NCI-H2196 (cell line): ENCODE measurements at regions not wholly inside any gene's neighbourhood (a gene's known extent, or its start where the extent isn't known, plus 50 kb on each side); places are given as distances from the start of the nearest gene placed in this dataset.

ENCODE experiments used
- DNase-seq: peaks from one replicate; lab custom pipeline; 2025; ENCODE audit not compliant: unreplicated experiment; lab: John Stamatoyannopoulos, UW

DNA sequence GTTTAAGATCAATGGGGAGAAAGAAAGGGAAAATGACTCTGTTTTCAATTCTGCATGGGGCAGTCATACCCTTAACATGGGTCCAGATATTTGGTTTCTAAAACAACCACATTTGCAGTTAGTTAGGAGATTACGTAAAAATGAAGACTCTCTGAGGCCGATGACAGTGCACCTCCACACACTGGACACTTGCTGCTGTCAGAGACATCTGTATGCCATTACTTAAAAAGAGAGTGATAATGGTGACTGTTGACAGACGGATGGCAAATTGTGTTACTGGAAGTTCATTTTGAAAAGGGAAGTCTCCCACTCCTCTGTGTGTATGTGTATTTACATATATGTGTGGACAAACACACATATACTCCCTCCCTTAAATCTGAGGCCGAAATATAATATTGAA, 304.5 kb upstream of the SEMA6D start:
- DNase-seq = no peak

GRCh38 chr15:47414207-47414606, 303.1 kb upstream of the SEMA6D start:
- no peak for DNase-seq

GRCh38 chr15:47415539-47415971, 301.8 kb upstream of the SEMA6D start:
- no peak for DNase-seq

DNA sequence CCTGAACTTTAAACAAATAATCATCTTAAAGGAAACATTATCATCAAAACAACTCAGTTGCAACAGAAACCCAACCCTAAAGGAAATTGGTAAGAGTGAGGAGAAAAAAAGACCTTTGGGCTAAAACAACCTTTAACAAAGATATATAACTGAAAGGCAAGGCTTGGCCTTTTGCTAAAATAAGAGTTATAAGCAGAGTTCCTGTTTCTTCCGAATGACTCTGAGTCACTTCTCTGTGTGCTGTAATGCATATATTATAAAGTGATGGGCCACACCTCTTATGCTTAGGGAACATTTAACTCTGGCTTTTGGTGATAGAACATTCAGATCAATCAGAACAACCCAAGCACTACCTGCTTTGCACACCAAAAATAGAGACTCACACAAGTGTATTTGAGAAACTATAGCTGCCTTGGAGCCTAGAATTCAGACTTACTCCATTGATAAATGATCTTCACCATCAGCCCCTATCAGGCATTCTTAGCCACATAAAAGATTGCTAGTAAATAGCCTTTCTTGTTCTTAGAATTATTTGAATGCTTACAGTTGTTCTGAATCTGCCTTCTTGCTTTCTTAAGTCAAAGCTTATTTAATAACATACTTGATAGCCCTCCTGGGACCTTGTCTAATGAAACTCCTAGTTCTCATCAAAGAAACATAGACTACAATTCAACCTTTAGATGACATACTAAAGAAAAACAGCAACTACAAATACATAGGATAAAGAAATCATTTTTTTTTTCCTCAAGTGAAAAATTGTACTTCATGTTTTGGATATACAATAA, 294.2 kb upstream of the SEMA6D start:
- DNase-seq = no peak

DNA sequence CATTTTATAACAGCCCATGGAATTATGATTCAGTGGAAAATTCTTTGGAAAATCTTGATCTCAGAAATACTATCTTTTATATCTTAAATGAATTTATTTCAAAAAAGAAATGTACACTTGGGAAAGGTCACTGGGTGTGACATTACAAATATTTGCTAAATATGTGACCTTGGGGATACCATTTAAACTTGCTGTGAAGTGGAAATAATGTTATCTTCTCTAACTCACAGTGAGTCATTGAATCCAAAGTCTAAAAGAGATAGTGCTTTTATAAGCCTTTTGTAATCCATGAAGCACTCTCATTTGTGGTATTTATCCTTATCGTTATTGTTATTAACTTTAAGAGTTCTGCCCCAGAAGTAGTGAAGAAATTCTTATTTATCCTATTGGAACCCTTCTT, 289.8 kb upstream of the SEMA6D start:
- no peak for DNase-seq

GRCh38 chr15:47429376-47429775, 287.9 kb upstream of the SEMA6D start:
- no peak for DNase-seq

- DNase-seq = no peak
Measured at GRCh38 chr15:47431501-47431900, 285.8 kb upstream of the SEMA6D start.

DNA sequence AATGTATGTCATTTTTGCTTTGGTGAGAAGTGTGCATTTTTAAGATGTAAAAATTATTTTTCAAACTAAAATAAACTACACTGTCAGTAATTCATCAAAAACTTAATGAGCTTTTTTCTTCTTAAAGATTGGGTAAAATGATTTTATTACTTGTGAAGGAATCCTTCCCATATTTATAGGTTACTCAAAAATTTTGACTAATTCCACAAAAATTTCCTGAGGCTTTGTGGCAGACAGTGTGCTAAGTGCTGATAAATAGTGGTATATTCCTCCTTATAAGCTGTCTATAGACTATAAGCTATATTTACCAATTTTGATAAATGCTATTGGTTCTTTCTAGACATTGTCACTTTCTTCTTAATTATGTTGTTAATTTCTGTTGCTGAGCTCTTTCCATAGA, 284.5 kb upstream of the SEMA6D start:
- DNase-seq = no peak

DNA sequence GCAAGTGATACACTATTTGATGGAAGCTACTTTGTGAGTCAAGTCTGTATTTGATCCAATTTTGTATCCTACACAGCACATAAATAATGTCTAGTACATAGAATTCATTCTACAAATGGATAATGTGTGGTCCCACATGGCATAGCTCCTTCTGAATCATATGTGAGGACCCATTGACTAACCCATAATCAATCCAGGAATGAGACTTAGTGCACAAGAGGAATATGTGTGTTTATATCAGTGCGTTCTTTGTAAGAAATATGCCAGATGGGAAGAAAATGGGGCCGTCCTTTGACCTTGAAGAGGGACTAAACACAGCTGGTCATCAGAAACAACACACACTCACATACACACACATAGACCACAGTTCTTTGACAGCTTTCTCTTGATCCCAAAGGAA, 282.7 kb upstream of the SEMA6D start:
- DNase-seq = no peak

- DNase-seq = no peak
Measured at GRCh38 chr15:47437491-47437890, 279.8 kb upstream of the SEMA6D start.

DNA sequence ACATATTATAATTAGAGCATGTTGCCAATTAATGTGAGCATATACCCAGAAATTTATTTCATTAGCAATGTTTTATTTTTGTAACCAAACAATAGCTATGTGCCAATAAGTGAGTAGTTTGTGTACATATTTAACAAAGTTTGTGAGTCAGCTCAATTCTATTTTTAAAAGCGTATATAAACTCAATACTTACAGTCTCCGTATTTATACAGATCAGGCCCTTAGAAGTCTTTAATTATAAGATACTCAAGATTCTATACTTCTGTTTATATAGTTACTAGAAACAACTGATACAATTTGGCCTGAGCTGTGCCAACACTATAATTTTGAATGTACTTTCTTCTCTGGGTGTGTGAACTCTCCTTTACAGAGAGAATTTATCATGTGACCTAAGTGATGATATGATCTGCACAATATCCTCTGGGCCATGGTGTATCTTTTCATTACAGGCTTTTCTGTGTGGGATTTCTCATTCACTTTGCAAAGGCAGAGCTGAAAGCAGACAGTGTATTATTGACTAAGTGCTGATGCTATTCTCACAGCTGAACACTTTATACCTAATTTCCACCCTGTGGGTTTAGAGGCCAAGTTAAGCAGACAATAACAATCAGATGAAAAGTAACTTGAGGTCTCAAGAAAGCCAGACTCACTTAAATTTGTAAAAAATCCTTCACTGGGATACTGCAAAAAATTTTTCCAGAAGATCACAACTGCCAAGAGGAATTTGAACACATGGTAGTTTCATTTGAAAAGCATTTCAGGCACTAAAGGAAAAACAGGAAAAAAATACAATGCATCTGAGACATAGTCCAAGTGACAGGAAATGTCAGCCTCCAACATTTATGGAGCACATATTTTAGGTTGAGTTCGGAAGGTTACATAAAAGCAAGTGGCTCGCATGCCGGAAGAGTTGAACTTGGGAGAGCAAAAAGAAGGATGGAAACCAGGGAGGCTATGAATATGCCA, 277.9 kb upstream of the SEMA6D start:
- DNase-seq = no peak

- DNase-seq = no peak
Measured at GRCh38 chr15:47442371-47442770, 274.9 kb upstream of the SEMA6D start.

- DNase-seq = no peak
Measured at GRCh38 chr15:47443839-47444238, 273.5 kb upstream of the SEMA6D start.

DNA sequence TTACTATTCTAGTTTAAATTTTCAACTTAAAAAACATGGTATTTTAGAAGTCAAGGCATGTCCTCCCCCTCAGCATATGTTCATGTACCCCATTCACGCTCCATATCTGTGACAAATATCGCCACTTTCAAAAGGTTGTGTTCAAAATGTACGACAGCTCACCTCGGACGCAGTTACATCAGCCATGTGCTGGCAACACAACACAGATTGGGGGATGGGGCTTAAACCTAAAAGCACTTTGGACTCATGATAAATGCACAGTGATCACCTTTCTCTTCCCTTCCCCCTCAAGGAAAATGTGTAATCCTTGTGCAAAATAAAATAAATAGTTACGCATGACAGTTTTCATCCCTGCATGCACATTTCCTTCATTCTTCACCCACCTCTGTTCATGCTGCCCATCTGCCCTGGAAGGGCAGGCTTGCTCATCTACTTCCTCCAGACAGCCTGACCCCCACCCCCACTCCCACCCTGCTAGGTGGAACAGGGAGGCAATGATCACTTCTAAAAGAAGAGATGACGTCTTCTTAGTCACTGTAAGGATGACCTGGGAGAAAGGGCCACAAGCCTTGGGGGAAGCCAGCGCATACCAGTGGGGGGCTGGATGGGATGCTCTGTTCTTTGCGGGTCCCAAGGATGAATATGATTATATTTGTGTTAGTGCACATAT, 271.4 kb upstream of the SEMA6D start:
- no peak for DNase-seq

DNA sequence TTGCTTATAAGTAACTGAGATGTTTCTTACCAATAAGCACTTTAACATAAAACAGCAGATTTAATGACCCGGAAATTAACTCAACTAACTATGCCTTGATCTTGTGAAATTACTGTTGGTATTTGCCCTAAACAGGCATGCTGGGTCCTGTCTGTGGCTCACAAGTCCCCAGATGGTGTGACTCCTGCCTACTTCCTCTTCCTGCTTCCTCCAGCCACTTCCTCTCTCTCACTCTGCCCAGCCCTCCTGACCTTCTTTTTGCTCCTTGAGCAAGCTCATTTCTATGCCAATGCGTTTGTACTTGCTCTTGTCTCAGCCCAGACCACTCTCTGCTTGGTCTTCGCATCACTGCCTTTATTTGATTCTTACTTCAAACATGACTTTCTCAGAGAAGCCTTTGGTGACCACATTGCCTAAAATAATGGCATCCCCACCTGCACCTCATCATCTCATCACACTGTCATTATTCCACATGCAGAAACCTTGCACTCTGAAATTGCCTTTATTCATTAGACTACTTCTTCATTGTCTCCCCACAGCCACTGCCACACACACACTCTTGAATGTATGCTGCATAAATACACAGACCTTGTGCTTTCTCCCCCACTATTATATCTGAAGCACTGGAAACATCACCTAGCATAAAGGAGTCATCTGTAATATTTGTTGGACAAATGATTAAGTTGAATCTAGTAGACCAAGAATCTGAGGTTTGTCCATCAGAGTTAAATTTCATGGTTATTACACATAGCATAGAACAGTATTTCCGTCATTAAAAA, 256.3 kb upstream of the SEMA6D start:
- DNase-seq = no peak

DNA sequence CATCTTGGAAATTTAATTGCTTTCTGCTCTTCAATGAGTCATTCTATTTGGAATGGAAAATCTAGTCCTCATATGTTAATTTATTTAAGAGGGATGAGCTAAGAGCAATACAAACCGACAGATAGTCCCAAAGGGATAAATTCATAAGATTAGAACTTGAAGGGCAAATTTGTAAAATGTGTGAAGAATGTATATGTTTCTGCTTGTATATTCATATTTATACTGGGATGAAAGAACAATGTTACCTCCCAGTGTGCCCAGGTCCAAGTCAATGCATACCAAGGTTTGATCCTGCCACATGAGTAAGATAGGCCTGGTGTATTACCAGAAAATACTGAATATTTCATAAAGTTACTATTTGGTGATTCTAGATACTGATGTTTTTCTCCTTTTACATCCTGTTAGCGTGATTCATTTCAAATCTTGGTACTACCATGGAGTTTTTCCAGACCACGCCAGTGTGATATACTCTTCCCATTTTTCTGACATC, 255.6 kb upstream of the SEMA6D start:
- no peak for DNase-seq

DNA sequence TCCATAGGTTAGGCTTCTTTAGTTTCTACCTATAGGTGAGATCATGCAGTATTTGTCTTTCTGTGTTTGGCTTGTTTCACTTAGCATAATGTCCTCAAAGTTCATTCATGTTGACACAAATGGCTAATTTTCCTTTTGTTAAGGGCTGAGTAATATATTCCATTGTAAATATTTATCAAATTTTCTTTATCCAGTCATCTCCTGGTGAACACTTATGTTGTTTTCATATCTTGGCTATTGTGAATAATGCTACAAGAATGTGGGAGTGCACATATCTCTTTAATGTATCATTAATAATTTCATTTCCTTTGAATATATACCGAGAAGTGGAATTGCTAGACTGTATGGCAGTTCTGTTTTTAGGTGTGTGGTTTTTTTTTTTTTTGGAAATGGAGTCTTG, 250.9 kb upstream of the SEMA6D start:
- no peak for DNase-seq

- DNase-seq = no peak
Measured at GRCh38 chr15:47470983-47471382, 246.3 kb upstream of the SEMA6D start.

DNA sequence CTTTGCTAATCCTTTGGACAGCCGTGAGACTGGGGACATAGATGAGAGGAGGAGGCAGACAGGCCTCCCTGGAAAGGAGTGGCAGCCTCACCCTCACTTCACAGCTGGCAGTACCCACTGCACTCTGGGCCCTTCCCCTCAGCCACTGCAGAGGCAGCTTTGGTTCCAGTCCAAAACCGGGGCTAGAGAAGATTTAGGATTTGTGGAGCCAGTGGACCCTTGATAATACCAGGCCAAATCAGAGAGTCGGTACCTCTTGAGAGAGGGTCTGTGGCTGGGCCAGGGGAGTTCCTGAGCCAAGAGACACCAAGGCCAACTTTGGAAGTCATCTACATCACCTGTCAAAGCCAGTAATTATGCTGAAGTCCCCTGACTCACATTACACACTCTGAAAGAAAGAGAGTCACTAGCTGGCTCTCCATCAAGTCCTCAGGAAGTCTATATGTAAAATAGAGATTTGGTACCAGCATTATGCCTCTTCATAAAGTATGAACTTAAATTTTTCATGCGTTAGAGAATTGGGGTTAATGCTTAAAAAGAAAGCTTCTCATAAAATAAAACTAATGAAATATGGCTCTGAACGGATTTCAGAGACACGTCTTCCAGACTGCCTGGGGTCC, 244.1 kb upstream of the SEMA6D start:
- no peak for DNase-seq

GRCh38 chr15:47473832-47474231, 243.5 kb upstream of the SEMA6D start:
- no peak for DNase-seq
